ENCODE measurements at regions not wholly inside any gene's neighbourhood (a gene's known extent, or its start where the extent isn't known, plus 50 kb on each side); places are given as distances from the start of the nearest gene placed in this dataset.

DNA sequence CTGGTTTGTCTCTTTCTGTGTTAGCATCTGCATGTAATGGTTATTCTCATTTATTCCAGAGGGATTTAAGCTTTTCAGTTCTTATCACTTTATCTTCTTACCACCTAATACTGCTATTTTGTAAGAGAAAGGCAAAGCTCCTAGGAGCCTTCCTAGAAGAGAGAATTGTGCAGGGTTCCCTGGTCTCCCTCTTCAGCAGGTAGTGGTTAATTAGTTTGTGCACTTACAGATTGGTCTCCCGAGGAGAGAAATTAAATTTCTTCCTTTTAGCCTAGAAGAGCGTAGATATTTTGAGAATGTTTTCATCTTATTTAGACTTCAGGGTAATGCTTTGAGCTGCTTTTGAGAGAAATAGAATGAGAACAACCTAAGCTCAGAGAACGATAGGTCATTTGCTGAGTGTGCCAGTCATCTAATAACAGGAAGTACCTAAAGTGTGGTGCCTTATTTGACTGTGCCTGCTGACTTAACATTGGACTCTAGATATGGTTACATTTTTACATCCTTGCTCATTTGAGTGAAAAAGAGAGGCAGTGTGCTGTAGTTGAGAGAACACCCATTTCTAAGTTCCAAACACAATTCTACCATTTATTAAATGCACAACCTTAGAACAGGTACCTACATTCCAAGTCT lies 651.4 kb downstream of the STK39 start:
- TF ChIP-seq SUZ12 (IDR thresholded peaks at IDR 0.05) (no peak), FOXK2 (IDR thresholded peaks at IDR 0.05) (no peak), FOXM1 (IDR thresholded peaks at IDR 0.05; ENCODE audit: borderline replicate concordance) (no peak), ELF4 (IDR thresholded peaks at IDR 0.05) (no peak), HDGF (IDR thresholded peaks at IDR 0.05; ENCODE audit: borderline replicate concordance) (no peak), BHLHE40 (IDR thresholded peaks at IDR 0.05; ENCODE audit: borderline replicate concordance) (no peak), FOXA1 (IDR thresholded peaks at IDR 0.05) (no peak), L3MBTL2 (conservative IDR thresholded peaks at IDR 0.05) (no peak), ARNT (IDR thresholded peaks at IDR 0.05) (no peak), CTBP1 (IDR thresholded peaks at IDR 0.05; ENCODE audit: borderline replicate concordance) (no peak), LEF1 (IDR thresholded peaks at IDR 0.05; ENCODE audit: borderline replicate concordance) (no peak), NFRKB (IDR thresholded peaks at IDR 0.05) (no peak), SP1 (IDR thresholded peaks at IDR 0.05) (no peak)
